ENCODE measurements at regions not wholly inside any gene's neighbourhood (a gene's known extent, or its start where the extent isn't known, plus 50 kb on each side); places are given as distances from the start of the nearest gene placed in this dataset.
"Not testable (repeated sequence)": the region's sequence is repeated elsewhere in the genome, so short reads cannot be mapped to it uniquely, and the experiment has no call there.

GRCh38 chr14:65999865-66000264 is 486.3 kb upstream of the CCDC196 start:
- no peak for FAIRE-seq

GRCh38 chr14:66000766-66001165 is 485.4 kb upstream of the CCDC196 start:
- DNase-seq (ENCODE audit: extremely low spot score, insufficient read length, low read depth) (no peak), FAIRE-seq (no peak)

More at GRCh38 chr14:65999865-66000264, 486.3 kb upstream of the CCDC196 start:
- no peak for DNase-seq (ENCODE audit: extremely low spot score, insufficient read length, low read depth)

- FAIRE-seq (no peak), DNase-seq (ENCODE audit: extremely low spot score, insufficient read length, low read depth) (no peak)
Observed at GRCh38 chr14:66001356-66001755, 484.8 kb upstream of the CCDC196 start.

- FAIRE-seq (no peak), DNase-seq (ENCODE audit: extremely low spot score, insufficient read length, low read depth) (no peak)
Observed at GRCh38 chr14:66003082-66003730, 483.0 kb upstream of the CCDC196 start.

- no peak for DNase-seq (ENCODE audit: extremely low spot score, insufficient read length, low read depth)
- no peak for FAIRE-seq
Observed at GRCh38 chr14:66005900-66006434, 480.2 kb upstream of the CCDC196 start.

- no peak for FAIRE-seq
Observed at GRCh38 chr14:66008631-66009030, 477.5 kb upstream of the CCDC196 start.

GRCh38 chr14:66009089-66009488 is 477.1 kb upstream of the CCDC196 start:
- FAIRE-seq (no peak), DNase-seq (ENCODE audit: extremely low spot score, insufficient read length, low read depth) (no peak)

More at GRCh38 chr14:66008631-66009030, 477.5 kb upstream of the CCDC196 start:
- no peak for DNase-seq (ENCODE audit: extremely low spot score, insufficient read length, low read depth)

GRCh38 chr14:66010695-66011094 is 475.5 kb upstream of the CCDC196 start:
- no peak for FAIRE-seq
- no peak for DNase-seq (ENCODE audit: extremely low spot score, insufficient read length, low read depth)

- FAIRE-seq (no peak), DNase-seq (ENCODE audit: extremely low spot score, insufficient read length, low read depth) (no peak)
Observed at GRCh38 chr14:66011855-66012254, 474.3 kb upstream of the CCDC196 start.

- FAIRE-seq; DNase-seq (ENCODE audit: extremely low spot score, insufficient read length, low read depth): not testable (repeated sequence)
Observed at GRCh38 chr14:66013607-66014006, 472.6 kb upstream of the CCDC196 start.

- no peak for DNase-seq (ENCODE audit: extremely low spot score, insufficient read length, low read depth)
- no peak for FAIRE-seq
Observed at GRCh38 chr14:66015071-66015780, 470.9 kb upstream of the CCDC196 start.

- FAIRE-seq (no peak), DNase-seq (ENCODE audit: extremely low spot score, insufficient read length, low read depth) (no peak)
Observed at GRCh38 chr14:66017927-66018326, 468.2 kb upstream of the CCDC196 start.

- no peak for FAIRE-seq
- DNase-seq (ENCODE audit: extremely low spot score, insufficient read length, low read depth): no peak
Observed at GRCh38 chr14:66022526-66022925, 463.6 kb upstream of the CCDC196 start.

- no peak for DNase-seq (ENCODE audit: extremely low spot score, insufficient read length, low read depth)
- no peak for FAIRE-seq
Observed at GRCh38 chr14:66025779-66026178, 460.4 kb upstream of the CCDC196 start.

- FAIRE-seq: not testable (repeated sequence)
Observed at GRCh38 chr14:66031981-66032380, 454.2 kb upstream of the CCDC196 start.

GRCh38 chr14:66032800-66033199 is 453.4 kb upstream of the CCDC196 start:
- no peak for FAIRE-seq
- no peak for DNase-seq (ENCODE audit: extremely low spot score, insufficient read length, low read depth)

More at GRCh38 chr14:66031981-66032380, 454.2 kb upstream of the CCDC196 start:
- DNase-seq (ENCODE audit: extremely low spot score, insufficient read length, low read depth): not testable (repeated sequence)

GRCh38 chr14:66036547-66036946 is 449.6 kb upstream of the CCDC196 start:
- FAIRE-seq (no peak), DNase-seq (ENCODE audit: extremely low spot score, insufficient read length, low read depth) (no peak)

- FAIRE-seq: no peak
- no peak for DNase-seq (ENCODE audit: extremely low spot score, insufficient read length, low read depth)
Observed at GRCh38 chr14:66037361-66037760, 448.8 kb upstream of the CCDC196 start.

GRCh38 chr14:66038212-66038611 is 448.0 kb upstream of the CCDC196 start:
- FAIRE-seq (no peak), DNase-seq (ENCODE audit: extremely low spot score, insufficient read length, low read depth) (no peak)

GRCh38 chr14:66038618-66039017 is 447.6 kb upstream of the CCDC196 start:
- FAIRE-seq: no peak
- no peak for DNase-seq (ENCODE audit: extremely low spot score, insufficient read length, low read depth)

- FAIRE-seq (no peak), DNase-seq (ENCODE audit: extremely low spot score, insufficient read length, low read depth) (no peak)
Observed at GRCh38 chr14:66039495-66039894, 446.7 kb upstream of the CCDC196 start.
